GM21576 (cell line): ENCODE measurements at regions not wholly inside any gene's neighbourhood (a gene's known extent, or its start where the extent isn't known, plus 50 kb on each side); places are given as distances from the start of the nearest gene placed in this dataset.
A peak's percentile ranks its signal among the peaks of the same experiment; 100 is the strongest.
"Not testable (repeated sequence)": the region's sequence is repeated elsewhere in the genome, so short reads cannot be mapped to it uniquely, and the experiment has no call there.

Experiments
- ATAC-seq: cut with Tn5 transposase; IDR thresholded peaks from one replicate; pipeline ENCODE4 v1.9.1; 2021; ENCODE audit warnings: mild to moderate bottlenecking, moderate library complexity; ENCODE audit not compliant: unreplicated experiment

GRCh38 chr7:106354822-106355221 lies 70.0 kb upstream of the NAMPT start:
- no peak for ATAC-seq

DNA sequence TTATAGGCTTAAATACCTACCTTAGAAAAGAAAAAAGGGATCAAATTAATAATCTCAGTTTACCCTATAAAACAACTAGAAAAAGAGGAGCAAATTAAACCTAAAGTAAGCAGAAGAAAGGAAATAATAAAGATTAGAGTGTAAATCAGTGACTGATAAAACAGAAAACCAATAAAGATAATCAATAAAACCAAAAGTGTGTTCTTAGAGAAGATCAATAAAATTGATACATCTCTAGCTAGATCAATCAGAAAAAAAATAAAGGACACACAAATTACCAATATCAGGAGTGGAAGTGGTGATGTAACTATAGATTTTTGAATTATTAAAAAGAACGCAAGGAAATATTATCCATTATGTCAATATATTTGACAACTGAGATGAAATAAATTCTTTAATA lies 69.2 kb upstream of the NAMPT start:
- ATAC-seq = no peak

- no peak for ATAC-seq
Measured at GRCh38 chr7:106348231-106348630, 63.4 kb upstream of the NAMPT start.

- no peak for ATAC-seq
Measured at GRCh38 chr7:106347229-106347833, 62.5 kb upstream of the NAMPT start.

GRCh38 chr7:106346678-106347217 lies 62.0 kb upstream of the NAMPT start:
- peak; percentile 92 for ATAC-seq

DNA sequence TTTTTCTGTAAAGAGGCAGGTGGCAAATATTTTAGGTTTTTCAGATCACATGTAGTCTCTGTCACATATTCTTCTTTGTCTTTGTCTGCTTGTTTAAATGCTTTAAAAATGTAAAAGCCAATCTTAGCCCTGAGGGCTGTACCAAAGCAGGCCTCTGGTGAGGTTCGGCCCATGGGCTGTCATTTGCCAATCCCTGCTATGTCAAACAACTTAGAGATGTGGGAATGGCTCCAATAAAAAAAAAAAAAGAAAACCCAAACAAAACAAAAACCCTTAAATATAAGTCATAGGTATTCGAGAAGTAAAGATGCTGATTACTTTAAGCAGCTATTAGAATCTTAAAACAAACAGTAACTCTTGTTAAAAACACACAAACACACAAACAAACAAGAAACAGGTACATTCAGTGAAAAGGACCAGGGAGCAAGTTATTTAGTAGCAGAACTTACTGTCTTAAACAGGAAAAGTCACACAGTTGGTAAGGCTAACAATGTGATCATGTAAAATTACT lies 61.4 kb upstream of the NAMPT start:
- no peak for ATAC-seq

DNA sequence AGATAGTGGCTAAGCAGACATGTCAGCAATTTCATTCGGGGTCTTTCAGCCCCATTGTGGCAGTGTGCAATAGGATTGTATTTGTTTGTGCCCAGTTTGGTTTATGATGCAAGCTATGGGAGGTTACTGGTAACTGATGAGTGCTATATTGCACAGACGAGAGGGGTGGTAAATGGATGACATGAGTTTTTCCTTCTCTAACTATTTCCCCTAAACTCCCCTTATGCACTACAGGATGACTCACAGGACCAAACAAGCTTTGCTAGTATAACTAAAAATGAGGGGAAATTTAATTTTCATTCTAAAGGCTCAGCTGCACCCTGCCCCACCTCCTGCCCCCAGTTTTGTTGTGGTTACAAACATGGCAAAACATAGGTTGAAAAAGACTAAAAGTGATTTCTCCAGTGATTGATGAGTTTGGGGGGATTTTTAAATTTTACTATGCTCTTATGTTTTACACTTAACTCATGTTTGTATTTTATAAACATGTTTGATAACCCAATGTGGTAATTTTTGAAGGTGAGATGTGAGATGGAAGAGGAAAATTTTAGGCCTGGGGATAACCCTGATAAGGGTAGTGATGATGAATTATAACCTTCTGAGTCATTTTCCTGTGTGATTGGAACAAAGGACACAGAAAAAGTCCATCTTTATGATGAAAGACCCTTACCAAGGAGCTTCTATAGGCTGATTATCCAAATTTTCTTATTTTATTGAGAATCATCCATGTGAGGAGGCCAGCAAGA lies 60.8 kb upstream of the NAMPT start:
- ATAC-seq = no peak

DNA sequence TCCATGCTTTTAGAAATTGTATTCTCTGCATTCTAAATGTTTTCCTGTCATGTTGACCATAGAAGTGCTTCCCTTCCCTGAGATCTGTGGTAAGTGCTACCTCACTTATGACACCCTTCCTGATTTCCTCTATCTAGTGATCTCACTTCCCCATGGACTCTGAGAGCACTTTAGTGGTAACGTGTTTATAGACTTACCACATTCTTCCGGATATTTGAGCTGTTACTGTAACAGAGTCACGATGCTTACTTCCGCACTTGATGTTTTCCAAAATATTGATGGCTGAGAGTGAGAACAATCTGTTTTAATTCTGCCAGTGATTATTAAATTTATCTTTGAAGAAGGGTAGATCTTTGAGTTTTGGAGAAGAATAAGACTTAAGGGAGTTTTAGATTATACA lies 60.1 kb upstream of the NAMPT start:
- ATAC-seq = no peak

DNA sequence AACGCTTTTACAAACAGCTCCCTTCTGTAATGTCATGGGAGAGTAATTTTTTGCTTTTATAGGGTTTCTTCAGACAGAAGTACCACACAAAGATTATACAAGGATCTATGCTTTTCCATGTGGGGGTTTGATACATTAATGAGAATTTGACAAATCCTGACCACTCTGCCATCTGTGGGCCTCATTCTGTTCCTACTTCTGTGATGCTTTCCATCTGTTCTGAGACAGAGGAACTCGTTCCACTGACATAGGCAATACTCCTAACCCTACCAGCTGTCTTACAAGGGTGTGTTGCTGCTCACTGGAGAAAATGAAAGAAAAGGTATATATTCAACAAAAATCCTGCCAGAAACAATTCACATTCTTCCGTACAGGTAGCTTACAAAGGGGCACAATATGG lies 59.4 kb upstream of the NAMPT start:
- no peak for ATAC-seq

GRCh38 chr7:106342049-106342448 lies 57.3 kb upstream of the NAMPT start:
- not testable (repeated sequence) for ATAC-seq

DNA sequence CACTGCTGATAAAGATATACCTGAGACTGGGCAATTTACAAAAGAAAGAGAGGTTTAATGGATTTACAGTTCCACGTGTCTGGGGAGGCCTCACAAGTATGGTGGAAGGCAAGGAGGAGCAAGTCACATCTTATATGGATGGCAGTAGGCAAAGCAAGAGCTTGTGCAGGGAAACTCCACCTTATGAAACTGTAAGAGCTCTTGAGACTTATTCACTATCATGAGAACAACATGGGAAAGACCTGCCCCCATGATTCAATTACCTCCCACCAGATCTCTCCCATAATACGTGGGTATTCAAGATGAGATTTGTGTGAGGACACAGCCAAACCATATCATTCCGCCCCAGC lies 55.4 kb upstream of the NAMPT start:
- ATAC-seq = not testable (repeated sequence)

DNA sequence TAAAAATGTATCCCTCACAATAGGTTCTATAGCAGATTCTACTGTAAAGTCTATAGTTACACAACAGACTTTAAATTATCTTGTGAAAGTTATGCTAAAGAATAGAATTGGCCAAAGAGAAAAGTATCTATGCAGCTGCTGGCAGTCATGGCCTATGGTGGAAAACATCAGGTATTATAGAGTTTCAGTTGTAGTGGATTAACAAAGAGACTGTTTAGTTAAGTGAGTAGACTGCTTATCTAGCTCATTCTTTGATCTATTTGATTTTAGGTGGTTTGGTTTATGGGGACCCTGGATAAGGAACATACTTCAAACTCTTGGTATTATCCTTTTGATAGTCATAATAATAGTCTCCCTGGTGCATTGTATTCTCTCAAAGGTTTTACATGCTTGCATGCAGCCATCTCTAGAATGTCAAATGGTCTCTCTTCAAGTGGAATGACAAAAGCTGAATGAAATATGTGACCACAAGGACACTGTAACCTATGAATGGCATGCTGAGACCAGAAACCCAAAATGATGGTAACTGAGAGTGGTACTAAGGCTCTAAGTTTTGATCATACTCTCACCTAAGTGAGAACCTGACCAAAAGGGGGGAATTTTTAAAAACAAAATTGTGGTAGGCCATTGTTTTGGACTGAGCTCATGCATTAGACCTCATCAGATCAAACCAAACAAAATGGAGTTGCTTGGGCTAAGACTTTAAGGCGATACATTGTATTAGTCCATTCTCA lies 54.9 kb upstream of the NAMPT start:
- ATAC-seq = no peak

DNA sequence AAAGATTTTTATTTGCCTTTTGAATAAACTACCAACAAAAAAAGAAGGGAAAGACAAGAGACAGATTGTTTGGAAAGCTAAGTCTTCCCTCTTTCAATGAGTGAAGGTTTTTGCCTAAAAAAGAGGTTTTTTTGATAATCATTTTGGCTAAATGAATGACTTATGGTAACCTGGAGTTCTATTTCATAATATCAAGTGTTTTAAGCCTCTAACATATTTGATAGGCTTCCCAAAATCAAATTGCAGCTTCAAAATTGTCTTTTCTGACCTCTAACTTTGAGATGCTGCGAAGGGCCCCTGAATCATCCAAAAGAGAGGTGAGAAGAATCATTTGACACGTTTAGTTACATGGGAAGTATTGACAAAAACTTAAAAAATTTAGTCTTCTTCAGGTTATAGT lies 53.0 kb upstream of the NAMPT start:
- ATAC-seq = no peak

DNA sequence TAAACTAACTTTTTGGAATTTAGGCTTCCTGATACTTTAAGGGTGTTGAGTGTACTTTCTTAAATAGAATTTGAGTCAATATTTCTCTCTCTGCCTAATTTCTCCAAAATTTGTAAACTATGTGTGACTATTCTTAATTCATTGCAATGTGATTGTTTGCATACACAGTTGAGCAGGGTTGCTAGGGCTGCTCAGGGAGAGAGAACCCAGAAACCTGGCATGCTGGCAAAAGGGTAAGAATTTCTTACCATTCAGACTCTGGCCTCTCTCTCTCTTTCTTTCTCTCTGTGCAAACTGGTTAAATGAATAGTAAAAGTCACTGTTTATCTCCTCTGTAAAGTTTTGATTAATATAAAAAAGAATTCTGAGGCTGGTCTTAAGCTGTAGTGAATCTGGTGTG lies 51.0 kb upstream of the NAMPT start:
- no peak for ATAC-seq
